Astrocyte of the cerebellum (primary cell): ENCODE measurements at regions not wholly inside any gene's neighbourhood (a gene's known extent, or its start where the extent isn't known, plus 50 kb on each side); places are given as distances from the start of the nearest gene placed in this dataset.

Source experiments
- DNase-seq: peaks from one replicate; pipeline ENCODE4 v3.0.0-alpha.2; 2011; ENCODE audit warnings: low read depth
- H3K4me3 ChIP-seq: 2 replicates; pipeline ENCODE4 v1.5.1; 2011; ENCODE audit warnings: mild to moderate bottlenecking, low read depth, low read length, moderate library complexity
- CTCF ChIP-seq: IDR thresholded peaks from 2 replicates; pipeline ENCODE4 v1.5.1; 2012; ENCODE audit warnings: low read length, low read depth, moderate library complexity, mild to moderate bottlenecking; ENCODE audit errors: missing control alignments
- in situ Hi-C: cut with HindIII; loops from 2 replicates; pipeline ENCODE4 v1.10.0; 2017; ENCODE audit warnings: low sequenced_read_pairs

GRCh38 chr13:85313761-85314503, 485.3 kb downstream of the SLITRK6 start:
- TF ChIP-seq CTCF = no peak
- in situ Hi-C loops = no loop called here
- peak; percentile 3 for DNase-seq
- no peak overlapping the region for H3K4me3 ChIP-seq

- no peak for DNase-seq
- no peak overlapping the region for H3K4me3 ChIP-seq
- no peak for TF ChIP-seq CTCF
- in situ Hi-C loops = no loop called here
These were observed 487.1 kb downstream of the SLITRK6 start for GRCh38 chr13:85312071-85312470.

- H3K4me3 ChIP-seq = no peak overlapping the region
- no peak for TF ChIP-seq CTCF
- no peak for DNase-seq
- in situ Hi-C loops = no loop called here
These were observed 495.6 kb downstream of the SLITRK6 start for GRCh38 chr13:85303630-85304029.

GRCh38 chr13:85298387-85298924, 500.8 kb downstream of the SLITRK6 start:
- DNase-seq = no peak
- H3K4me3 ChIP-seq = no peak overlapping the region
- TF ChIP-seq CTCF = no peak
- in situ Hi-C loops = no loop called here

GRCh38 chr13:85288698-85289097, 510.5 kb downstream of the SLITRK6 start:
- in situ Hi-C loops = no loop called here
- no peak for TF ChIP-seq CTCF
- H3K4me3 ChIP-seq = no peak overlapping the region
- no peak for DNase-seq

GRCh38 chr13:85287528-85287927, 511.7 kb downstream of the SLITRK6 start:
- in situ Hi-C loops = no loop called here
- no peak overlapping the region for H3K4me3 ChIP-seq
- no peak for DNase-seq
- no peak for TF ChIP-seq CTCF

- no peak for TF ChIP-seq CTCF
- in situ Hi-C loops = no loop called here
- DNase-seq = peak; percentile 23
- no peak overlapping the region for H3K4me3 ChIP-seq
These were observed 513.1 kb downstream of the SLITRK6 start for GRCh38 chr13:85286081-85286480.
